Urinary bladder (tissue), 3 donors: ENCODE measurements at regions not wholly inside any gene's neighbourhood (a gene's known extent, or its start where the extent isn't known, plus 50 kb on each side); places are given as distances from the start of the nearest gene placed in this dataset.

Source experiments
- DNase-seq: peaks from one replicate; pipeline ENCODE4 v3.0.0-alpha.2; 2015; ENCODE audit errors: extremely low spot score
- H3K27ac ChIP-seq: one replicate; pipeline ENCODE4 v1.5.1; 2013; ENCODE audit warnings: low read depth, mild to moderate bottlenecking, moderate library complexity
- H3K36me3 ChIP-seq: one replicate; pipeline ENCODE4 v1.6.1; 2013; ENCODE audit warnings: mild to moderate bottlenecking, moderate library complexity; ENCODE audit not compliant: insufficient read depth
- H3K4me1 ChIP-seq: one replicate; pipeline ENCODE4 v1.6.1; 2013; ENCODE audit warnings: mild to moderate bottlenecking, moderate library complexity; ENCODE audit not compliant: insufficient read depth
- H3K4me3 ChIP-seq: one replicate; pipeline ENCODE4 v1.5.1; 2013; ENCODE audit warnings: low read depth, low read length
- WGBS: extraction: QIAGEN DNeasy Blood & Tissue Kit; methylation state at CpG from one replicate; pipeline ENCODE4 v1.1.7; 2013; 5-methylcytosine and 5-hydroxymethylcytosine counted together
- donor health status: healthy with polysubstance abuse.
- donor health status: healthy.

GRCh38 chr2:163541943-163542342, 193.9 kb downstream of the FIGN start:
- H3K36me3 ChIP-seq = no peaks in the 10 kb centered on the region
- H3K4me3 ChIP-seq = no peak overlapping the region
- WGBS = 97% methylated on average over 2 of the region's 2 CpGs
- H3K27ac ChIP-seq = no peak overlapping the region
- no peak for DNase-seq
- H3K4me1 ChIP-seq = no peaks in the 10 kb centered on the region

- no peak for DNase-seq
- no peak overlapping the region for H3K4me3 ChIP-seq
- H3K4me1 ChIP-seq = peaks cover 1% of the 10 kb centered on the region
- 73% methylated on average over 2 of the region's 2 CpGs for WGBS
- H3K36me3 ChIP-seq = no peaks in the 10 kb centered on the region
- no peak overlapping the region for H3K27ac ChIP-seq
These were observed 194.3 kb downstream of the FIGN start for GRCh38 chr2:163541495-163541894.

GRCh38 chr2:163528640-163529217, 207.1 kb downstream of the FIGN start:
- no peak overlapping the region for H3K4me3 ChIP-seq

GRCh38 chr2:163527381-163527780, 208.4 kb downstream of the FIGN start:
- Histone ChIP-seq H3K27ac (no peak overlapping the region), H3K36me3 (no peaks in the 10 kb centered on the region), H3K4me1 (no peaks in the 10 kb centered on the region), H3K4me3 (no peak overlapping the region)
- DNase-seq = no peak

More at GRCh38 chr2:163528640-163529217, 207.1 kb downstream of the FIGN start:
- no peak overlapping the region for H3K27ac ChIP-seq
- H3K36me3 ChIP-seq = no peaks in the 10 kb centered on the region
- DNase-seq = no peak
- H3K4me1 ChIP-seq = no peaks in the 10 kb centered on the region
- 79% methylated on average over 1 of the region's 1 CpG for WGBS

GRCh38 chr2:163518762-163519161, 217.0 kb downstream of the FIGN start:
- 76% methylated on average over 2 of the region's 2 CpGs for WGBS
- no peak overlapping the region for H3K4me3 ChIP-seq
- no peaks in the 10 kb centered on the region for H3K4me1 ChIP-seq
- no peak overlapping the region for H3K27ac ChIP-seq
- H3K36me3 ChIP-seq = no peaks in the 10 kb centered on the region
- DNase-seq = no peak

GRCh38 chr2:163515836-163516235, 220.0 kb downstream of the FIGN start:
- Histone ChIP-seq H3K27ac (no peak overlapping the region), H3K4me3 (no peak overlapping the region), H3K36me3 (no peaks in the 10 kb centered on the region), H3K4me1 (no peaks in the 10 kb centered on the region)
- DNase-seq = no peak

GRCh38 chr2:163505281-163505680, 230.5 kb downstream of the FIGN start:
- no peak for DNase-seq
- Histone ChIP-seq H3K4me3 (no peak overlapping the region), H3K4me1 (no peaks in the 10 kb centered on the region), H3K36me3 (no peaks in the 10 kb centered on the region), H3K27ac (no peak overlapping the region)
- 61% methylated on average over 3 of the region's 3 CpGs for WGBS

- no peaks in the 10 kb centered on the region for H3K4me1 ChIP-seq
- WGBS = 37% methylated on average over 13 of the region's 13 CpGs
- H3K36me3 ChIP-seq = no peaks in the 10 kb centered on the region
- no peak for DNase-seq
- H3K4me3 ChIP-seq = no peak overlapping the region
- H3K27ac ChIP-seq = no peak overlapping the region
These were observed 242.2 kb downstream of the FIGN start for GRCh38 chr2:163493359-163494298.

GRCh38 chr2:163491850-163492249, 244.0 kb downstream of the FIGN start:
- Histone ChIP-seq H3K36me3 (no peaks in the 10 kb centered on the region), H3K27ac (no peak overlapping the region), H3K4me3 (no peak overlapping the region), H3K4me1 (no peaks in the 10 kb centered on the region)
- WGBS = 87% methylated on average over 2 of the region's 2 CpGs
- DNase-seq = no peak

- H3K36me3 ChIP-seq = no peaks in the 10 kb centered on the region
- no peak for DNase-seq
- no peak overlapping the region for H3K27ac ChIP-seq
- H3K4me3 ChIP-seq = no peak overlapping the region
- WGBS = 34% methylated on average over 3 of the region's 3 CpGs
- no peaks in the 10 kb centered on the region for H3K4me1 ChIP-seq
These were observed 245.5 kb downstream of the FIGN start for GRCh38 chr2:163490281-163490680.

- no peak overlapping the region for H3K27ac ChIP-seq
- no peak overlapping the region for H3K4me3 ChIP-seq
- DNase-seq = no peak
- H3K4me1 ChIP-seq = no peaks in the 10 kb centered on the region
- H3K36me3 ChIP-seq = no peaks in the 10 kb centered on the region
These were observed 254.3 kb downstream of the FIGN start for GRCh38 chr2:163481515-163481914.

GRCh38 chr2:163479599-163479998, 256.2 kb downstream of the FIGN start:
- Histone ChIP-seq H3K27ac (no peak overlapping the region), H3K36me3 (no peaks in the 10 kb centered on the region), H3K4me3 (no peak overlapping the region), H3K4me1 (no peaks in the 10 kb centered on the region)
- DNase-seq = no peak
- WGBS = 92% methylated on average over 9 of the region's 9 CpGs

- H3K27ac ChIP-seq = no peak overlapping the region
- no peaks in the 10 kb centered on the region for H3K36me3 ChIP-seq
- no peak for DNase-seq
- no peak overlapping the region for H3K4me3 ChIP-seq
- no peaks in the 10 kb centered on the region for H3K4me1 ChIP-seq
- 37% methylated on average over 3 of the region's 3 CpGs for WGBS
These were observed 260.0 kb downstream of the FIGN start for GRCh38 chr2:163475815-163476214.

GRCh38 chr2:163474889-163475288, 260.9 kb downstream of the FIGN start:
- no peaks in the 10 kb centered on the region for H3K4me1 ChIP-seq
- H3K27ac ChIP-seq = no peak overlapping the region
- WGBS = 84% methylated on average over 4 of the region's 4 CpGs
- H3K36me3 ChIP-seq = no peaks in the 10 kb centered on the region
- H3K4me3 ChIP-seq = no peak overlapping the region
- DNase-seq = no peak
